ENCODE measurements at regions not wholly inside any gene's neighbourhood (a gene's known extent, or its start where the extent isn't known, plus 50 kb on each side); places are given as distances from the start of the nearest gene placed in this dataset.

DNA sequence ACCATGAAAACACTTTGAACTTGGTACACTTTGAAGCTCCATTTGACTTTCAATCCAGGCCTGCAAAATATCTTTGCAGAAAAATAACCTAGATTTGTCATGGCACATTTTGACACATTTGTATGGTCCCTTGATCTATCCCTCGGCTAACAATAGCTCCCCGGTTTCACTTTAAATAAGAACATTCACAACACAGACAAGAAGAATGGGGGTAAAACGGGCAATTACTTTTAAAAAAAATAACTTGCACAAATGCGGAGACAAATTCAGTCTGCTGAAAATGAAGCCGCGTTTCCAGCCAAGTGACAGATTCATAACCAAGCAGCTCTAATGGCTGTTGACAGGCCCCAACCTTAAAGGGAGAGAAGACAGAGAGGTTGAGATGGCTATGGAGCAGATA, 218.2 kb downstream of the NPHP4 start:
- TF ChIP-seq, protein P1, sequence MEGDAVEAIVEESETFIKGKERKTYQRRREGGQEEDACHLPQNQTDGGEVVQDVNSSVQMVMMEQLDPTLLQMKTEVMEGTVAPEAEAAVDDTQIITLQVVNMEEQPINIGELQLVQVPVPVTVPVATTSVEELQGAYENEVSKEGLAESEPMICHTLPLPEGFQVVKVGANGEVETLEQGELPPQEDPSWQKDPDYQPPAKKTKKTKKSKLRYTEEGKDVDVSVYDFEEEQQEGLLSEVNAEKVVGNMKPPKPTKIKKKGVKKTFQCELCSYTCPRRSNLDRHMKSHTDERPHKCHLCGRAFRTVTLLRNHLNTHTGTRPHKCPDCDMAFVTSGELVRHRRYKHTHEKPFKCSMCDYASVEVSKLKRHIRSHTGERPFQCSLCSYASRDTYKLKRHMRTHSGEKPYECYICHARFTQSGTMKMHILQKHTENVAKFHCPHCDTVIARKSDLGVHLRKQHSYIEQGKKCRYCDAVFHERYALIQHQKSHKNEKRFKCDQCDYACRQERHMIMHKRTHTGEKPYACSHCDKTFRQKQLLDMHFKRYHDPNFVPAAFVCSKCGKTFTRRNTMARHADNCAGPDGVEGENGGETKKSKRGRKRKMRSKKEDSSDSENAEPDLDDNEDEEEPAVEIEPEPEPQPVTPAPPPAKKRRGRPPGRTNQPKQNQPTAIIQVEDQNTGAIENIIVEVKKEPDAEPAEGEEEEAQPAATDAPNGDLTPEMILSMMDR (IDR thresholded peaks at IDR 0.05): no peak
- TF ChIP-seq POLR2A (IDR thresholded peaks at IDR 0.05) (no peak), EP300 (IDR thresholded peaks at IDR 0.05) (no peak), POLR2AphosphoS5 (IDR thresholded peaks at IDR 0.05) (no peak)
